Activated T-cell treated with anti-CD3 and anti-CD28 coated beads, Interleukin-2, amount 50 U/mL, for 24 hours (primary cell): ENCODE measurements at regions not wholly inside any gene's neighbourhood (a gene's known extent, or its start where the extent isn't known, plus 50 kb on each side); places are given as distances from the start of the nearest gene placed in this dataset.

ENCODE experiments used
- DNase-seq: peaks from one replicate; pipeline ENCODE4 v3.0.0-alpha.2; 2020
- H3K27ac Mint-ChIP-seq: 2 replicates; pipeline ENCODE4 v1.8.0; 2020; ENCODE audit warnings: mild to moderate bottlenecking, mixed read lengths
- H3K27me3 Mint-ChIP-seq: 2 replicates; pipeline ENCODE4 v1.8.0; 2020; ENCODE audit warnings: mixed read lengths
- H3K36me3 Mint-ChIP-seq: 2 replicates; pipeline ENCODE4 v1.8.0; 2020; ENCODE audit warnings: low read depth, mixed read lengths
- H3K4me1 Mint-ChIP-seq: 2 replicates; pipeline ENCODE4 v1.8.0; 2020; ENCODE audit warnings: low read depth, mixed read lengths
- H3K4me3 Mint-ChIP-seq: 2 replicates; pipeline ENCODE4 v1.8.0; 2020; ENCODE audit warnings: mild to moderate bottlenecking, moderate library complexity, mixed read lengths
- H3K9me3 Mint-ChIP-seq: 2 replicates; pipeline ENCODE4 v1.8.0; 2020; ENCODE audit warnings: mixed read lengths

GRCh38 chr6:40340957-40341356 is 246.2 kb downstream of the LRFN2 start:
- H3K9me3 Mint-ChIP-seq: no peaks in the 10 kb centered on the region
- peak; percentile 23 for DNase-seq
- no peaks in the 10 kb centered on the region for H3K36me3 Mint-ChIP-seq
- H3K4me3 Mint-ChIP-seq: no peak overlapping the region
- peaks cover 10% of the 10 kb centered on the region for H3K27me3 Mint-ChIP-seq
- H3K4me1 Mint-ChIP-seq: no peaks in the 10 kb centered on the region
- no peak overlapping the region for H3K27ac Mint-ChIP-seq

GRCh38 chr6:40340196-40340595 is 247.0 kb downstream of the LRFN2 start:
- Mint-ChIP-seq H3K4me1 (no peaks in the 10 kb centered on the region), H3K9me3 (no peaks in the 10 kb centered on the region), H3K4me3 (no peak overlapping the region), H3K27me3 (peaks cover 10% of the 10 kb centered on the region), H3K36me3 (no peaks in the 10 kb centered on the region), H3K27ac (no peak overlapping the region)
- peak; percentile 11 for DNase-seq

GRCh38 chr6:40338306-40338705 is 248.9 kb downstream of the LRFN2 start:
- peak; percentile 6 for DNase-seq
- peaks cover 10% of the 10 kb centered on the region for H3K27me3 Mint-ChIP-seq
- no peak overlapping the region for H3K4me3 Mint-ChIP-seq
- no peaks in the 10 kb centered on the region for H3K4me1 Mint-ChIP-seq
- H3K36me3 Mint-ChIP-seq: no peaks in the 10 kb centered on the region
- H3K27ac Mint-ChIP-seq: no peak overlapping the region
- H3K9me3 Mint-ChIP-seq: no peaks in the 10 kb centered on the region

- no peak overlapping the region for H3K4me3 Mint-ChIP-seq
- DNase-seq: peak; percentile 6
- H3K9me3 Mint-ChIP-seq: no peaks in the 10 kb centered on the region
- H3K4me1 Mint-ChIP-seq: no peaks in the 10 kb centered on the region
- H3K36me3 Mint-ChIP-seq: no peaks in the 10 kb centered on the region
- no peak overlapping the region for H3K27ac Mint-ChIP-seq
- H3K27me3 Mint-ChIP-seq: peaks cover 10% of the 10 kb centered on the region
Measured at GRCh38 chr6:40336940-40337760, 250.0 kb downstream of the LRFN2 start.

DNA sequence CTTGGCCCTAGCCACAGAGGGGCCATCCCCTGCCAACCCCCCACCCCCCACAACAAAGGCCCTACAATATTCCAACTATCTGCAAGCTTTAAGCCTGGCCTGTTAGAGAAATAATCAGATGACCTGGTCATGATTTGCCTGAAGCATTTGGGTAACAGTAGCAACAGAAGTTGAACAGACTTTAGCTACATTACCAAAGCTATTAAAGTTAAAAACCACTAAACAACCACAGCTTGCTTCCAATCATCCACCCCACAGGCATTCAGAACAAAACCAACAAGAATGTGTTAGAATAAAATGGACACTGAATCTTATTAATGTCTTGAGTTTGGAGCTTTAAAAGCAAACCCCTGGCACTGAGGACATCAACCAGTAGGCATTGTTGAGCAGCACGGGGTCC is 250.9 kb downstream of the LRFN2 start:
- H3K4me1 Mint-ChIP-seq: no peaks in the 10 kb centered on the region
- peaks cover 10% of the 10 kb centered on the region for H3K27me3 Mint-ChIP-seq
- H3K27ac Mint-ChIP-seq: no peak overlapping the region
- no peaks in the 10 kb centered on the region for H3K9me3 Mint-ChIP-seq
- no peaks in the 10 kb centered on the region for H3K36me3 Mint-ChIP-seq
- no peak overlapping the region for H3K4me3 Mint-ChIP-seq
- DNase-seq: no peak

DNA sequence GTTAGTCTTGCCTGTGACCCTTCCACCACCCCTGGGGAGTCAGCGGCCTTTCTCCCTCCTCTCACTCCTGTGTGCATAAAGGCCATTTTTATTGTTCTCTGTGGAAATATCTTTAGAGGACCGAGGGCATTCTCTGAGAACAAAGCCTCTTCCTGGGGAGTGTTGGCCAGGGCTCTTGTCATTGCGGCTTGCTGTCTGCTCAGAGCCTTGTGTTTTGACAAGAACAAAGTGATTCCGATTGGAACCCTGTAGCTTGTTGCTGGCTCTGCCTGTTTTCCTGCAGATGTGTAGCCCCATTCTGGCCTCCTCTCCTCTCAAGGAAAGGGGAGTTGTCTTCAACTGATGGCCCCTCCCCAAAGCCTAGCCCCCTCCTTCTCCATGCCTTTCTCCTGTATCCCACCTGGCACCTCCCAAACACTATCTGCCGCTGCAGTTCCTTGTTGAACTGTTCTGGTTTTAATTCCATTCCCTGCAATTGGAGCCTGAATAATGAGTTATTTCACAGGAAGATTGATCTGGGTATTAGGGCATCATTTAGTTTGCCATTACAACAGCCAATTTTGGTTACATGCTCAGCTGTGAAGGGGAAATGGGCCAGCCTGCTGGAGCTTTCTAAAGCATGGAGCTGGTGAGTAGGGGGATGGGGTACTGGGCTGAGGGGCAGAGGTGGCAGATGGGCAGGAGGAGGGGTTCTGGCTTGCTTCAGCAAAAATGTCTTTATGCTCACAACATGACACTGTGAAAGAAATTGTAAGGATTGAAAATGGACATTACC is 252.5 kb downstream of the LRFN2 start:
- no peaks in the 10 kb centered on the region for H3K4me1 Mint-ChIP-seq
- no peak for DNase-seq
- H3K27me3 Mint-ChIP-seq: peaks cover 10% of the 10 kb centered on the region
- no peak overlapping the region for H3K27ac Mint-ChIP-seq
- no peaks in the 10 kb centered on the region for H3K9me3 Mint-ChIP-seq
- H3K4me3 Mint-ChIP-seq: no peak overlapping the region
- no peaks in the 10 kb centered on the region for H3K36me3 Mint-ChIP-seq

GRCh38 chr6:40331545-40331944 is 255.6 kb downstream of the LRFN2 start:
- H3K4me1 Mint-ChIP-seq: peaks cover 3% of the 10 kb centered on the region
- no peaks in the 10 kb centered on the region for H3K36me3 Mint-ChIP-seq
- H3K27me3 Mint-ChIP-seq: peaks cover 9% of the 10 kb centered on the region
- no peak for DNase-seq
- H3K27ac Mint-ChIP-seq: no peak overlapping the region
- H3K9me3 Mint-ChIP-seq: no peaks in the 10 kb centered on the region
- H3K4me3 Mint-ChIP-seq: no peak overlapping the region

DNA sequence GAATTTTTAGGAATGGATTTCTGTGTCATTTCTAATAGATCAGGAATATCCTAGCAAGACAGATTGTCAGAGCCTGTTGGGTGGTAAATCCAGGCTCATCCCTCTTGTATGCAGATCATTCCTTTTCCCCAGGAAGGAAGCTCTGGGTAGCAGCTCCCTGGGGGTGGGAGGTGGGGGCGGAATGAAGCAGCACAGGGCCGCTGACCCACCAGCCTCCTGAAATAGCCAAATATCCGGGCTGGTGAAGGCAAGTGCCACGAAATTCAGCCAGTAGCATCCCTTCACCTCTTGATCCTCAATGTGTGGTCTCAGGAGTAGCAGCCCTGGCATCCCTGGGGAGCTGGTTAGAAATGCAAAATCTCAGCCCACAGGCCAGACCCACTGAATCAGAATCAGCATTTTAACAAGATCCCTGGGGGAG is 256.9 kb downstream of the LRFN2 start:
- Mint-ChIP-seq H3K27me3 (peaks cover 4% of the 10 kb centered on the region), H3K27ac (no peak overlapping the region), H3K4me3 (no peak overlapping the region), H3K4me1 (peaks cover 5% of the 10 kb centered on the region), H3K36me3 (no peaks in the 10 kb centered on the region), H3K9me3 (no peaks in the 10 kb centered on the region)
- no peak for DNase-seq

DNA sequence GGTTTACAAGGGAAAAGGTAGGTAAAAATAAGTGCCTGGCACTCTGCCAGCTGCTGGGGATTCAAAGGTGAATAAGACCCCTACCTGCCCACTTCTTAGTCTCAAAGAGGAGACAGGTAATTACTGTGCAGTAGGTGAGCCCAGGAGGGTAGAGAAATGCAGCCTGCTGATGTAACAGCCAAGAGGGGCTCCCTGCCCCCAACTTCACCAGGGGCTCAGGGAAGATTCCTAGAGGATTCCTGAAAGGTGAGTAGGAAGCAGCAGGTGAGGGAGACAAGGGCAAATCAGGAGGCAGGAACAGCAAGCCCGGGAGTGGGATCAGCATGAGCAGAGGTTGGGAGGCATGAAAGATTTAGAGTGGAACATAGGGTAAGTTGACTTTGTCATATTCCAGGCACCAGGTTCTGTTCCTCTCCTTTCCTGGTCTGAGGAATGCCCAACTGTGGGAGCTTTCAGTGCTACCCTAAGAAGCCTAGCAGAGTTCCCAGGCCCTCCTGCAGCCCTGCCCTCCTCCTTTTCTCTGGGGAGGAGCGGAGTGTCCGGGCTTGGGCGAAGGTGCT is 258.1 kb downstream of the LRFN2 start:
- peaks cover 8% of the 10 kb centered on the region for H3K27me3 Mint-ChIP-seq
- peaks cover 5% of the 10 kb centered on the region for H3K4me1 Mint-ChIP-seq
- no peak for DNase-seq
- H3K27ac Mint-ChIP-seq: no peak overlapping the region
- no peaks in the 10 kb centered on the region for H3K9me3 Mint-ChIP-seq
- no peaks in the 10 kb centered on the region for H3K36me3 Mint-ChIP-seq
- H3K4me3 Mint-ChIP-seq: no peak overlapping the region

DNA sequence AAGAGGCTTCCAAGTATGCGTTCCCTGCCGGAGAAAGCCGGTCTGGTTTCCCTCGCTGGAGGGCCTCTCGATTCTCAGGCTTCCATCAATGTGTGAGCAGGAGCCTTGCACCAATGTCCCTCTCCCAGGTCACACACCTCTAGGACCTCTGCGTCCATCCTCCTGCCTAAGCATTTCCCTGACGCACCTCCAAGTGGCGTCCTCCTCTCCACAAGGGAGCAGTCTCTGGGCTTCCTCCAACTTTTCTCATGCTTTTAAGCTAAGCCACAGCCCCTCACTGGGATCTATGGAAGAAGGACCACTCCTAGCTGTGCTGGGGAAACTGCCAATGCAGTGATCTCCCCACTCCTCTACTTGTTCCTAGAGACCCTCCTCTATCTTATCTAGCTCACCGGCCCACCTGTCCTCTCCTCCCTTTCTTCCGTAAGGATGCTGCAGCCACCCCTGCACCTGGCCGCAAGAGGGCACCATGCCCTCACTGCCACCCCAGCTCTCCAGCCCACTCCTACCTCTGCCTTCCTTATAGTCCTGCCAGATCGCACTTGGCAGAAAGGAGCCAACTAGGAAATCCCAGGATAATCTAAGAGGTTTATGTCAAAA is 258.7 kb downstream of the LRFN2 start:
- Mint-ChIP-seq H3K9me3 (no peaks in the 10 kb centered on the region), H3K27ac (no peak overlapping the region), H3K27me3 (peaks cover 8% of the 10 kb centered on the region), H3K4me1 (peaks cover 5% of the 10 kb centered on the region), H3K36me3 (no peaks in the 10 kb centered on the region), H3K4me3 (no peak overlapping the region)
- peak; percentile 67 for DNase-seq

DNA sequence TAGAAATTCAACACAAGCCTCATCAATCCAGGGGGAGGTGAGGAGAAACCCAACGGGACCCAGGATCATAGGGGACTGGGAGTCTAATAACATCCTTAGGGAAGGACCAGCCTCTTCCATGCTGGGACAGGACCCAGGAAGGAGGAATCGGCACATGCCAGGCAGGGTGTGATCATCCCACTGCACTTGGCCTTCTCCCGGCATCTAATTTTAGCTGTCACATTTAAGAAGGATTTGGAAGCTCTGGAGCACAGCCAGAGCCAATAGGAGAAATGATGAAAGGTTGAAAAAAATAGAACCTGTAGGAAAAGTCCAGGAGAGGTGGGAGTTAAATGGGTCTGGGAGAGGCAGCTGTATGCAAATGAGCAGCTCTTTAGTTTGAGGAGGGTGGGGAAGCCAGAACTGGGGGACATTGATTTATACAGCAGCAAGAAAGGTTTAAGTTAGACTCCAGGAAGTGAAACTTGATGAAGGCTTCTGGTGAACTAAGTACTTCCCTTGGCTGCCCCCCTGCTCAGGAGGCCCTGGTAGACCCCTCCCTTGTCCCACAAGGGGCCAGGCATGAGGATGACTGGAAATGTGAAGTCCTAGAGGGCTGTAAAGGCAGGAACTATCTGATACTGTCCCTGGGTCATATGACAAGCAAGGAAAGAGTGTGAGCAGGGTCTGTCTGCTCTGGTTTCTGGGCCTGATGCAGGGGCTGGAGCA is 260.3 kb downstream of the LRFN2 start:
- Mint-ChIP-seq H3K4me3 (no peak overlapping the region), H3K4me1 (peaks cover 5% of the 10 kb centered on the region), H3K9me3 (no peaks in the 10 kb centered on the region), H3K36me3 (no peaks in the 10 kb centered on the region), H3K27ac (no peak overlapping the region), H3K27me3 (peaks cover 11% of the 10 kb centered on the region)
- DNase-seq: no peak

DNA sequence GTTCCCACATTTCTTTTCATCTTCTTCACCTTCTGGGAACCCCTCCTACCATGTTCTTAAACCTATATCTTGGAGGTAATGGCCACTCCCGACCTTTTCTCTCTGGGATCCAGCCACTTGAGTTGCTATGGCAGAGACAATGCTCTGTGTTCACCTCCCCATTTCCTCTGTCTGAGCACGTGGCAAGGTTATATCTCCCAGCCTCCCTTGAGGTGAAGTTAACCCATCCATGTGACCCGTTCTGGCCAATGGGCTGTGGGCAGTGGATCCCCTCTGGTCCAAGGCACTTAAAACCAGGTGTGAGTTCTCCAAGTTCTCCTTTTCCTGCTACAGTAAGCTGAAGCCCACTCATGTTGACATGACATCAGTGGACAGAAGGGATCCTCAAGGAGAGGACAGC is 261.4 kb downstream of the LRFN2 start:
- no peaks in the 10 kb centered on the region for H3K36me3 Mint-ChIP-seq
- no peak overlapping the region for H3K4me3 Mint-ChIP-seq
- no peak for DNase-seq
- H3K9me3 Mint-ChIP-seq: no peaks in the 10 kb centered on the region
- no peak overlapping the region for H3K27ac Mint-ChIP-seq
- H3K27me3 Mint-ChIP-seq: peaks cover 14% of the 10 kb centered on the region
- H3K4me1 Mint-ChIP-seq: peaks cover 5% of the 10 kb centered on the region

DNA sequence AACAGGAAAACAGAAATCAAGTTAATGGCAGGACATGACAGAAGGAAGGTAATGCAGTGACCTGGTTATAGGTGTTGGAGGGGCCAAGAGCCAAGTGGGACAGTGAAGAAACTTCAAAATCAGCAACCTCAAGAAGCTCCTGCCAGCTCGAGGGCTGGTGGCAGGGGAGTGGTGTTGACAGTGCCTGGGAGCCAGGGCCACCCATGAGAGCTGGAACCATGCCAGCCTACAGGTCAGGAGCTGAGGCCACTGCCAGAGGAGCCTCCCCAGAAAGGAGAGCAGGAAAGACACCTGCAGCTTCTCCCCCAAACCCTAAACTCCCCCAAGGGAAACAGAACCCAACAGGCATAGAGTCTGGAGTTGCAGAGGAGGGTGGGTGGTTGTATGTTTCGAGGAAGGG is 262.1 kb downstream of the LRFN2 start:
- peaks cover 17% of the 10 kb centered on the region for H3K27me3 Mint-ChIP-seq
- H3K36me3 Mint-ChIP-seq: no peaks in the 10 kb centered on the region
- no peak overlapping the region for H3K4me3 Mint-ChIP-seq
- H3K27ac Mint-ChIP-seq: no peak overlapping the region
- H3K9me3 Mint-ChIP-seq: no peaks in the 10 kb centered on the region
- peaks cover 5% of the 10 kb centered on the region for H3K4me1 Mint-ChIP-seq
- DNase-seq: no peak
